Dendritic cell treated with granulocyte-macrophage colony-stimulating factor and Interleukin-4, amounts not matched to agents 40 ng/mL and 50 ng/mL, for 4 days (primary cell): ENCODE measurements at regions not wholly inside any gene's neighbourhood (a gene's known extent, or its start where the extent isn't known, plus 50 kb on each side); places are given as distances from the start of the nearest gene placed in this dataset.

Experiments used
- H3K27ac Mint-ChIP-seq: one replicate; pipeline ENCODE4 v1.8.0; 2022; ENCODE audit warnings: mild to moderate bottlenecking, mixed read lengths
- H3K27me3 Mint-ChIP-seq: one replicate; pipeline ENCODE4 v1.8.0; 2022; ENCODE audit warnings: mild to moderate bottlenecking, mixed read lengths
- H3K36me3 Mint-ChIP-seq: one replicate; pipeline ENCODE4 v1.8.0; 2022; ENCODE audit warnings: low read depth, mixed read lengths
- H3K4me1 Mint-ChIP-seq: one replicate; pipeline ENCODE4 v1.8.0; 2022; ENCODE audit warnings: low read depth, mixed read lengths
- H3K4me3 Mint-ChIP-seq: one replicate; pipeline ENCODE4 v1.8.0; 2022; ENCODE audit warnings: mild to moderate bottlenecking, moderate library complexity, mixed read lengths
- H3K9me3 Mint-ChIP-seq: one replicate; pipeline ENCODE4 v1.8.0; 2022; ENCODE audit warnings: mixed read lengths
- intact Hi-C: fragments of 100-400 bp; cut with micrococcal nuclease; formaldehyde crosslinking; loops from one replicate; pipeline ENCODE4 v1.15.0; 2022

GRCh38 chr11:80627364-80627763, 1186.5 kb upstream of the TENM4 start:
- H3K27me3 Mint-ChIP-seq = no peaks in the 10 kb centered on the region
- H3K9me3 Mint-ChIP-seq = no peaks in the 10 kb centered on the region
- no peak overlapping the region for H3K27ac Mint-ChIP-seq
- intact Hi-C loops = no loop called here
- no peak overlapping the region for H3K4me3 Mint-ChIP-seq
- no peaks in the 10 kb centered on the region for H3K36me3 Mint-ChIP-seq
- no peaks in the 10 kb centered on the region for H3K4me1 Mint-ChIP-seq

GRCh38 chr11:80626721-80627120, 1185.9 kb upstream of the TENM4 start:
- Mint-ChIP-seq H3K4me1 (no peaks in the 10 kb centered on the region), H3K27me3 (no peaks in the 10 kb centered on the region), H3K9me3 (no peaks in the 10 kb centered on the region), H3K36me3 (no peaks in the 10 kb centered on the region), H3K27ac (no peak overlapping the region), H3K4me3 (no peak overlapping the region)
- intact Hi-C loops = no loop called here

DNA sequence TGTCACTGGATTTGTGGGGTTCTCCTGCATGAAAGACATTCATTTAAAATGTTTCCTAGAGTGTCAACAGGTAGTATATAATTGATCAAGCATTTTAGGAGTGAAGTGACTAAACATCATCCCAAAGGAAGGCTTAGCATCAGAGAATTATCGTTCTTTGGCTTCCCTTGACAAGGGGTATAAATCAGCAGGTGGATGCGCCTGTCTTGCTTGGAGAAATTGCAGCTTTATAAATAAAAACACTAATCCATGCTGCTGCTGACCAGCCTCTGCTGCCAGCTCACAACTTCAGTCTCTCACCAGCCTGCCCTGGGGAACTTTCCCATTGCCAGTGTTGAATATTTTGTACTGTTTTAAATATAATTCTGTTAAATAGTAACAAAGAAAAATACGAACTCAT, 1184.7 kb upstream of the TENM4 start:
- no peaks in the 10 kb centered on the region for H3K36me3 Mint-ChIP-seq
- H3K27me3 Mint-ChIP-seq = no peaks in the 10 kb centered on the region
- H3K27ac Mint-ChIP-seq = no peak overlapping the region
- intact Hi-C loops = no loop called here
- H3K4me1 Mint-ChIP-seq = no peaks in the 10 kb centered on the region
- no peaks in the 10 kb centered on the region for H3K9me3 Mint-ChIP-seq
- H3K4me3 Mint-ChIP-seq = no peak overlapping the region

- H3K9me3 Mint-ChIP-seq = no peaks in the 10 kb centered on the region
- intact Hi-C loops = no loop called here
- H3K36me3 Mint-ChIP-seq = no peaks in the 10 kb centered on the region
- H3K4me1 Mint-ChIP-seq = no peaks in the 10 kb centered on the region
- no peaks in the 10 kb centered on the region for H3K27me3 Mint-ChIP-seq
- H3K27ac Mint-ChIP-seq = no peak overlapping the region
- no peak overlapping the region for H3K4me3 Mint-ChIP-seq
These were observed 1181.0 kb upstream of the TENM4 start for GRCh38 chr11:80621871-80622270.

- intact Hi-C loops = no loop called here
- H3K27me3 Mint-ChIP-seq = no peaks in the 10 kb centered on the region
- H3K9me3 Mint-ChIP-seq = no peaks in the 10 kb centered on the region
- no peak overlapping the region for H3K4me3 Mint-ChIP-seq
- no peak overlapping the region for H3K27ac Mint-ChIP-seq
- no peaks in the 10 kb centered on the region for H3K36me3 Mint-ChIP-seq
- H3K4me1 Mint-ChIP-seq = no peaks in the 10 kb centered on the region
These were observed 1180.0 kb upstream of the TENM4 start for GRCh38 chr11:80620867-80621266.

DNA sequence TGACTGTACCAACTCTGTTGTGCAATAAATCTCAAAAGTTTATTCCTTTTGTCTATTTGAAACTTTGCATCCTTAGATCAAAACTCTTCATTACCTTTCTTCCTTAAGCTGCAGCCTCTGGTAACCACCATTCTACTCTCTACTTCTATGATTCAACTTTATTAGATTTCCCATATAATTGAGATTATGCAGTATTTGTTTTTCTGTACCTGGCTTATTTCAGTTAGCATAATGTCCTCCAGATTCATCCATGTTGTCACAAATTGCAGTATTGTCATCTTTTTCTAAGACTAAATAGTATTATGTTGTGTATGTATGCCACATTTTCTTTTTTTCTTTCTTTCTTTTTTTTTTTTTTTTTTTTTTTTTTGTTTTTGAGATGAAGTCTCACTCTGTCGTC, 1176.3 kb upstream of the TENM4 start:
- Mint-ChIP-seq H3K27ac (no peak overlapping the region), H3K4me1 (no peaks in the 10 kb centered on the region), H3K4me3 (no peak overlapping the region), H3K36me3 (no peaks in the 10 kb centered on the region), H3K27me3 (no peaks in the 10 kb centered on the region), H3K9me3 (peaks cover 10% of the 10 kb centered on the region)
- intact Hi-C loops = no loop called here

DNA sequence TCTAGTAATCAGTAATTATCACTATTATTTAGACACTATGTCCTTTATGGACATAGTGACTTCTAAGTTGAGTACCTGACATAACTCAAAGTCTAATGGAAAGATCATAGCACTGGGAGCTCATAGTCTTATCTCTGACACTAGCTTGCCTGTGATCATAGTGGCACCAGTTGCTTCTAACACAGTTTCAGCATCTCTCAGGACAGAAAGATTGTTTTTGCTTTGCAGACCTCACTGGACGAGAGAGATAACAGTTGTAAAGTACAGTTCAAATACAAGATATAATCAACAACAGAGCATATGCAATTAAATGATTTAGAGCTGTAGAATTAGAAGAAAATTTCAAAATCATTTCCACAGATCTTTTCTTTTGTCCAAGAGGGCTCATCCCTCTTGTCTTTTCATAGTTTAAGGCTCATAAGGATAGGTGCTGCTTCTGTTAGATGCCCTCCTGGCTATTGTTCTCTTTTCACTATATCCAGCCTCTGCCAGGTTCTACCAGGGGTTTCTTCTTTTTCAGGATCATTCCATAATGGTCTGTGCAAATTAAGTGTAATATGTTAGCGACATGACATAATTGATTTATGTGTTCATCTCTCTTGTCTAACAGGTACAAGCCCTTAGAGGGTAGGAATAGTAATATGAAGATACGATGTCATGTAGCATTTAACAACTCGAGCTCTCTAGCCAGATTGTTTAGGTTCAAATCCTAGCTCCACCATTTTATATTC, 1175.4 kb upstream of the TENM4 start:
- no peaks in the 10 kb centered on the region for H3K4me1 Mint-ChIP-seq
- no peaks in the 10 kb centered on the region for H3K36me3 Mint-ChIP-seq
- H3K9me3 Mint-ChIP-seq = peaks cover 10% of the 10 kb centered on the region
- H3K27me3 Mint-ChIP-seq = no peaks in the 10 kb centered on the region
- intact Hi-C loops = no loop called here
- H3K4me3 Mint-ChIP-seq = no peak overlapping the region
- H3K27ac Mint-ChIP-seq = no peak overlapping the region

DNA sequence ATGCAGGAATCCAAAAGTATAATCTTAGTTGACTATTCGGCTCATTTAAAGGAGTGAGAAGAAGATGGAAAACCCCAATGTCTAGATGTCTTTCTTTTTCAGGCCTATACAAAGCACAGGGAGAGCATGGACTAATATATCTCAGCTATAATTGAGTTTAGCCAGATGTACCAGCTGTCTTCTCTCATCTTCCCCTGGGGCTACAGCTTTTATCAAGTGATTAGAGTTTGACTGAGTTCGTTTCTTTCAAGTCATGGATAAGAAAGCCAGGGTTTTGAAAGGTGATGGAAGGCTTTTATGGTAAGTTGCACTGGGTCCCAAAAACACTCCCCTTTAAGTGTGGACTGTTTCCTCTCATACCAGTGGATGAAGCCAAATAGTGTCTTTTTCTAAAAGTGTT, 1172.8 kb upstream of the TENM4 start:
- Mint-ChIP-seq H3K4me1 (no peaks in the 10 kb centered on the region), H3K9me3 (peaks cover 17% of the 10 kb centered on the region), H3K36me3 (no peaks in the 10 kb centered on the region), H3K27me3 (no peaks in the 10 kb centered on the region), H3K4me3 (no peak overlapping the region), H3K27ac (no peak overlapping the region)
- intact Hi-C loops = no loop called here

GRCh38 chr11:80610516-80610915, 1169.7 kb upstream of the TENM4 start:
- Mint-ChIP-seq H3K36me3 (no peaks in the 10 kb centered on the region), H3K27me3 (no peaks in the 10 kb centered on the region), H3K27ac (no peak overlapping the region), H3K9me3 (peaks cover 17% of the 10 kb centered on the region), H3K4me1 (no peaks in the 10 kb centered on the region), H3K4me3 (no peak overlapping the region)
- intact Hi-C loops = no loop called here

DNA sequence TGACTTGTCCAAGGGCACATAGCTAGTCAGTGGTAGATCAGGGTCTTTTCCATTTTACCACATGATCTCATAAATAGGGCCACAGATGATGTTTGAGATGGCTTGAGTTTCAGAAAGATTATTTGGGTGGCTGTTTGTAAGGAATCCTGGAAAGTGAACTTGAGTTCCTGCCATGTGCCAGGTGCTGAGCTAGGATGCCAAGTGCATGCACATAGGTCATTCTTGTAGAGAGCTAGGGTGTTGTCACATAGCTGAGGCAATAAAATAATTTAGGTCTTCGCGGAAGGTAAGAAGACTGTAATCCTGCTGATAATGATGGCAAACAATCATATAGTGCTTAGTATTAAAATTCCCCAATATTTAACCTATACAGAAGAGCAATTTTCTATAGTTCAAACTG, 1162.6 kb upstream of the TENM4 start:
- intact Hi-C loops = no loop called here
- no peaks in the 10 kb centered on the region for H3K27me3 Mint-ChIP-seq
- H3K4me3 Mint-ChIP-seq = no peak overlapping the region
- no peaks in the 10 kb centered on the region for H3K4me1 Mint-ChIP-seq
- no peaks in the 10 kb centered on the region for H3K9me3 Mint-ChIP-seq
- H3K36me3 Mint-ChIP-seq = no peaks in the 10 kb centered on the region
- H3K27ac Mint-ChIP-seq = no peak overlapping the region

GRCh38 chr11:80598905-80599304, 1158.1 kb upstream of the TENM4 start:
- Mint-ChIP-seq H3K4me1 (no peaks in the 10 kb centered on the region), H3K27me3 (no peaks in the 10 kb centered on the region), H3K36me3 (no peaks in the 10 kb centered on the region), H3K27ac (no peak overlapping the region), H3K9me3 (peaks cover 10% of the 10 kb centered on the region), H3K4me3 (no peak overlapping the region)
- intact Hi-C loops = no loop called here

DNA sequence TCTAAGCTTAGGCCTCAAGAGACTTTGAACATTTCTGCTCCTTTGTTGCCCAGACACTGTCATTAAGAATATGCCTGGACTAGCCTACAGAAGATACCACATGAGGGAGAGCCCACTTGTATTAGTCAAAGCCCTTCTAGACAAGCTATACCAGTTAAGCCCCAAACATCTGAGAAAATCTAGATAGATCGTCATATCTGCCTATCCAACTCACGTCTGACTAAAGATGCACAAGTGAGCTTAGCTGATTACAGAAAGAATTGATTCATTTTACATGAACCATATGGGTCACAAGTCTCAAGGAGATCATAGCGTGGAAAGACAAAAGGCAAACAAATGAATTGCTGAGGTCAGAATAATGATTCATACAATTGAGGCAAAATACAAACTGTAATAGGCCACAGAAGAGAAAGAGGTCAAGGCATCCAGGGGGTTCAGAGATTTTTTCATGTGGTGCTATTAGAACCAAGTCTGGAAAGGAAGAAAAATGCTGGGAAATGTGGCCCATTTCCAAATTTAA, 1155.5 kb upstream of the TENM4 start:
- Mint-ChIP-seq H3K4me3 (no peak overlapping the region), H3K9me3 (peaks cover 10% of the 10 kb centered on the region), H3K36me3 (no peaks in the 10 kb centered on the region), H3K27ac (no peak overlapping the region), H3K4me1 (no peaks in the 10 kb centered on the region), H3K27me3 (no peaks in the 10 kb centered on the region)
- intact Hi-C loops = no loop called here

DNA sequence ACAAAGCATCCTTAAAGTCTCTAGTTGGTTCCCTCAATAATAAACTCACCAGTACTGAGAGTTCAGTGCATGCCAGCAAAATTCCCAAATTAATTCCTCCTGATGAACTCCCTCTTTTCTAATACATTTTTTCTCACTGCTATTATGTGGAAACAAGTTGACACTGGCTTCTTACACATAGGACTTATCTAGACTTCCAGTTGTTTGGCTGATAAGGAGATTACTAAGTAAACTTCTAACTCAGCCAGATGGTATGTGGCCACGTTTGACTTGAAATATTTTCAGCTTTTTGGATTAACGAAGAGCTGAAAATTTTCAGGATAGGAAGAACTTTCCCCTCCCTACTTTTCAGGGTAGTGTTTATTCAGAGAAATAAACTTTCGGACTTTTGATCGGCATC, 1154.2 kb upstream of the TENM4 start:
- Mint-ChIP-seq H3K4me3 (no peak overlapping the region), H3K4me1 (no peaks in the 10 kb centered on the region), H3K36me3 (no peaks in the 10 kb centered on the region), H3K9me3 (peaks cover 10% of the 10 kb centered on the region), H3K27ac (no peak overlapping the region), H3K27me3 (no peaks in the 10 kb centered on the region)
- intact Hi-C loops = no loop called here

DNA sequence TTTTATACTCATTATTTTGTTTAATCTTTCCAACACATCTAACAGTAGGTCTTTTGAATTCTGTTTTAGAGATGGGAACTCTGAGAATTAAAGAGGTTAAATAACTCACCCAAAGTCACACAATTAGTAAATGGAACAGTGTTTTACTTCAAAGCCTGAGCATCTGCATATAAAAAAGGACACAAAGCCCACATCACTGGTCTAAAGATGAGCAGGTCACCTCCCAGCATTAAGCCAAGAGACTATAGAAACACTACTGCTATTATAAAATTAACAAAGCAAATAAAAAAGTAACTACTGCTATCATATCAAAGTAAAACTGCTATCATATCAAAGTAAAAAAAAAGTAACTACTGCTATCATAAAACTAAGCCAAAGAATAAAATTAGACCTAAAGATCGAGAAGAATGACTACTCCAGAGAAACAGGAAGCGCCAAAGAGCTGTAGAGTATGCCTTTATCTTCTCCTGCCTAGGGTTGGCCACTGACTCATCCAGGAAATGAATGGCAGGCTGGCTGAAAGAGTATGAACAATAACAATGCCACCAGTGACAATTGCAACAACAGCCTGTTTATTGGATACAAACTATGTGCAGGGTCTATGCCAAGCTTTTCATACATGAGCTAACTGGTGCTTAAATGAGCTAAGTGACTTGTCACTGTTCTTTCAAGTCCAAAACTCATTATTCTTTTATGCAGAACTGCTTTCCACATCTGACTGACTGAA, 1153.0 kb upstream of the TENM4 start:
- Mint-ChIP-seq H3K4me1 (no peaks in the 10 kb centered on the region), H3K36me3 (no peaks in the 10 kb centered on the region), H3K9me3 (peaks cover 10% of the 10 kb centered on the region), H3K4me3 (no peak overlapping the region), H3K27me3 (no peaks in the 10 kb centered on the region), H3K27ac (no peak overlapping the region)
- intact Hi-C loops = no loop called here
